ENCODE measurements at regions not wholly inside any gene's neighbourhood (a gene's known extent, or its start where the extent isn't known, plus 50 kb on each side); places are given as distances from the start of the nearest gene placed in this dataset.

DNA sequence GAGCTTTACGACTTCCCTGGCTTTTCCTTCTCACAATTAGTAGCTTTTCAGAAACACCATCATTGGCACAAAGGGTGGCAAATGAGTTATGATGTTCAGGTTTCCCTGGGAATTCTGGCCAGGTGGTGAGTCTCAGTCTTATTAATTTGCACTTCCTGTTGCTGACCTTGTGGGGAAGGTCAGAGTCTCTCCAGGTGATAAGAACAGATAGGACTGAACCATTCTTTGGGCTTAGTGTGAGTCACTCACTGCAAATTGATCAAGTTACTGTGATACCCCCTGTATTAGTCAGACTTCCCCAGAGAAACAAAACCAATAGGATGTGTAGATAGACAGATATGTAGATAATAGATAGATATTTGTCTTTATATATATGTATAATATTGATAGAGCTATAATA, 53.8 kb upstream of the RANBP3L start:
- Histone ChIP-seq H3K4me3 (no peak overlapping the region), H3K36me3 (no peaks in the 10 kb centered on the region), H3K27ac (no peak overlapping the region), H3K4me1 (replicated peaks) (no peaks in the 10 kb centered on the region), H3K9me3 (replicated peaks) (no peaks in the 10 kb centered on the region), H3K27me3 (replicated peaks) (peaks cover 4% of the 10 kb centered on the region; the same call in 1 of the 2 replicates)
- no peak for DNase-seq (ENCODE audit: low read depth in 1 of 2, low spot score in 2 of 2)

DNA sequence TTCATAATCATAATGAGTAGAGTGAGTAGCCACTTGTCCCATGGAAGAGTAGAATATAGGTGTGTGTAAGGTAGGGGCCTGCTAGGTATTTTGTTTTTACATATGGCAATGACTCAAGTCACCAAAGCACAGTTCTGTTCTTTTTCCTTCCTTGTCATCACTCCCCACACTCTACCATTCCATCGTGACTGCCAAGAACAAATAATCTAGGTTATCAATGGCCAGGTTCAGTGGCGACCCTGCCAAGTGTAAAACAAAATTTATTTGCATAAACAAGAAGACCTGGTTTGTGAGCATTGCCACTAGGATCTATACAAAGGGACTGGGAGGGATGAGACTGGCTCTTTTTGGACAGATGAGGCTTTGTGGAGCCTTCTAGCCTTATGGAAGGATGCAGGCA, 55.2 kb upstream of the RANBP3L start:
- H3K36me3 ChIP-seq, result no peaks in the 10 kb centered on the region
- no peaks in the 10 kb centered on the region for H3K4me1 ChIP-seq (replicated peaks)
- no peak overlapping the region for H3K27ac ChIP-seq
- no peaks in the 10 kb centered on the region for H3K9me3 ChIP-seq (replicated peaks)
- no peak overlapping the region for H3K4me3 ChIP-seq
- no peak for DNase-seq (ENCODE audit: low read depth in 1 of 2, low spot score in 2 of 2)
- H3K27me3 ChIP-seq (replicated peaks), result peaks cover 4% of the 10 kb centered on the region; the same call in 1 of the 2 replicates

DNA sequence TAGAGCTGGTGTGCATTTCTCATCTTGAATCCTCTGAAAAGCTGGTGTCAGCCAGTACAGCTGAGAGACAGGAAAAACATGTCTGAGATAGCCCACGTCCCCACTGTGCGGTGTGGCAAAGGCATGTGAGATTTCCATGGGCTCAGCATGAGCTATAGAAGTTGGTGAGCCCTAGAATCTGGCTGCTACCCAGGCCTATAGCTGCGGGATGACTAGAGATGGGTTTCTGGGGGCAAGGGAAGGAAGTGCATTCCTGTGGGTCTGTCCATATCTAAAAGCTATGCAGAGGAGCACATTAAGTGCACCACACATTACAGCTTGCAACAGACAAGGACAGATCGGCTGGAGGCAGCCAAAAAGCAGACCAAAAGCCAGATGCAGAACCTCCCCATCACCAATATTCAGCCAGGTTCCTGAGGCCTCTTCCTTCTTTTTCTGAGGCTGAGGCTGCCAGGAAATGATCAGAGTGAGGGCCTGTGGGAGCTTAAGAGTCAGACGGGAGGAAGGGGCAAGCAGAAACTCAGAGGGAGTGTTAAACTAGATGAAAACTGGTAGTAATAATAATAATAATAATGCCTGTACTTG, 55.8 kb upstream of the RANBP3L start:
- no peaks in the 10 kb centered on the region for H3K4me1 ChIP-seq (replicated peaks)
- no peak for DNase-seq (ENCODE audit: low read depth in 1 of 2, low spot score in 2 of 2)
- H3K9me3 ChIP-seq (replicated peaks), result no peaks in the 10 kb centered on the region
- no peak overlapping the region for H3K27ac ChIP-seq
- peaks cover 4% of the 10 kb centered on the region; the same call in 1 of the 2 replicates for H3K27me3 ChIP-seq (replicated peaks)
- H3K36me3 ChIP-seq, result no peaks in the 10 kb centered on the region
- no peak overlapping the region for H3K4me3 ChIP-seq

DNA sequence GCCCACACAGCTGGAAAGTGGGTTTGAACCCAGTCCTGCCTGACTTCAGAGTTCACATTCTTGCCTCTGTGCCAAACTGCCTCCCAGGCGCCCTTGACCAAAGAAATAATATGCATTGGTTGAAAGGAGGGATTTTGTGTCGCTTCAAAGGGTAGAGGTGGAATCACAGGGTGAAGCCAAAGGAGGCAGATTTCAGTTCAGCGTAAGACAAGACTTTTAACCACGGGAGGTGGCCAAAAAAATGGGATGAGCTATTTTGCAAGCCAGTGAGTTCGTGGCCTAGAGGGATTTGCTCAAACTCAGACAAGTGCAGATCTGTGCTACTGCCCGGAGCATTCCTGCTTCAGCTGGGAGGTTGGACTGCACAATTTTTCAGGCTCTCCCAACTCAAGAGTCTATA, 57.6 kb upstream of the RANBP3L start:
- Histone ChIP-seq H3K4me3 (no peak overlapping the region), H3K36me3 (no peaks in the 10 kb centered on the region), H3K27ac (no peak overlapping the region), H3K4me1 (replicated peaks) (no peaks in the 10 kb centered on the region), H3K9me3 (replicated peaks) (no peaks in the 10 kb centered on the region), H3K27me3 (replicated peaks) (0 out of 2 replicates have a peak, but pooled peaks cover 4% of the 10 kb centered on the region)
- DNase-seq (ENCODE audit: low read depth in 1 of 2, low spot score in 2 of 2), result no peak

DNA sequence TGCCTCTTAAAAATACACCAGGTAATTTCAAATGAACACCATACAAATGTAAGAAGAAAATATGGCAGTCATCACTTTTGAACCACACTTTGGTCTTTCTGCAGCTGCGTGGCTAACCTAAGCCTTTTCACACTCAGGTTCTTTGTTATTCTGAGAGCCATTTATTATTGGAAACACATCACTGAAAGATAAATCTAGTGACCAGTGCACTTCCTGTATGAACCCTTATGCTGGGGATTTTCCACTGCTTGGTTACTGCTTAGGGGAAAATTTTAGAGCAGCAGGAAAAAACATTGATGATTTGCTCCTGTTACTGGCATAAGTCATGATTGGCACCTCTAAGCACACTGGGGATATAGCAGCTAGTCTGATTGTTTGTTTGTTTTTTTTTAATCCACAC, 58.6 kb upstream of the RANBP3L start:
- no peak for DNase-seq (ENCODE audit: low read depth in 1 of 2, low spot score in 2 of 2)
- Histone ChIP-seq H3K9me3 (replicated peaks) (no peaks in the 10 kb centered on the region), H3K4me1 (replicated peaks) (no peaks in the 10 kb centered on the region), H3K36me3 (no peaks in the 10 kb centered on the region), H3K27ac (no peak overlapping the region), H3K4me3 (no peak overlapping the region), H3K27me3 (replicated peaks) (no peaks in the 10 kb centered on the region)

DNA sequence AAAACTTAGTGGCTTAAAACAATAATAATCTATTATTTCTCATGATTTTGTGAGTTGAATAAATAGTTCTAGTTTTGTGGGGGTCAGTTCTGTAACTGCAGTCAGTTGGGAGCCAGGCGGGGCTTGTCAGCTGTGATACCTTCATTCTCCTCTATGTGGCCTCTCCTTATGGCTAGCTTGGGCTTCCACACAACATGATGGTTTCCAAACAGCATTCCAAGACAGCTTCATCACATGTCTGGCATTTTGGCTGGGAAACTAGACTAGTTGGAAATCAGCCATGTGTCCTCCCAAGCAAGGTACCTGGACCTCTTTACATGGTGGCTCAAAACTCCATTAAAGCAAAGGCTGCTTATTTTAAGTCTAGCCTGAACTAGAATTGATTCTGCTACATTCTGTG, 61.4 kb upstream of the RANBP3L start:
- Histone ChIP-seq H3K27me3 (replicated peaks) (no peaks in the 10 kb centered on the region), H3K27ac (no peak overlapping the region), H3K36me3 (no peaks in the 10 kb centered on the region), H3K4me3 (no peak overlapping the region), H3K9me3 (replicated peaks) (no peaks in the 10 kb centered on the region), H3K4me1 (replicated peaks) (no peaks in the 10 kb centered on the region)
- DNase-seq (ENCODE audit: low read depth in 1 of 2, low spot score in 2 of 2), result no peak

DNA sequence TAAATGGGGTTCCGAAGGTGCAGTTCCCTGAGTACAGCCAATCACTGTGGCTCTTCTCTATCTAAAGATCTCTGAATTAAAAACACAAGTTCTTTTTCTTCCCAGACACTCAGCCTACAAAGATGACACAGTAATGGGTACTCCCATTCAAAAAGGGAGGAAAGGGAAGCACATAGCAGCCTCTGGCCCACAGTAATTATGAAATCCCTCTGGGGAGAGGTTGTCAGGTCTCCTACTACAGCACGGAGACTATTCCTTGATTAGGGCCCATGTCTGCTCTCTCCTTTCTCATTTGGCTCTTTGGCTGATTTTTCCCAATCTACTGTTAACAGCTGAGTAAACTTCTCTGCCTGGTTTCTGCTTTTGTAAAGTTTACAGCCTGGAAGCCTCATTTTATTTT, 62.0 kb upstream of the RANBP3L start:
- DNase-seq (ENCODE audit: low read depth in 1 of 2, low spot score in 2 of 2), result no peak
- Histone ChIP-seq H3K4me3 (no peak overlapping the region), H3K27me3 (replicated peaks) (no peaks in the 10 kb centered on the region), H3K27ac (no peak overlapping the region), H3K4me1 (replicated peaks) (no peaks in the 10 kb centered on the region), H3K36me3 (no peaks in the 10 kb centered on the region), H3K9me3 (replicated peaks) (no peaks in the 10 kb centered on the region)

DNA sequence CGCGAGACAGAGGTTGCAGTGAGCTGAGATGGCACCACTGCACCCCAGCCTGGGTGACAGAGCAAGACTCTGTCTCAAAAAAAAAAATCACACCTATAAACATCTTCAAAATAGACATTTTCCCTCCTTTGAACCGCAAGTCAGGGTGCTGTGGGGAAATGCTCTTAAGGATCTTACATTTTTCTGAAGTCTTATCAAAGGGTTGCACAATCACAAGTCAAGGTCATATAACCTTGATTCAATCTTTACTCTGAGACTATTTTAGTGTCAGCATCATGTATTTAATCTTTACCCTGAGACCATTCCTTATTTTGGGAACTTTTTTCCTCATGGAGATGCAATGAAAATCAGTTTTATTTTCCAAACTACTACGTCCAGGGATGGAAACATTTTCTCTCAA, 62.8 kb upstream of the RANBP3L start:
- Histone ChIP-seq H3K4me3 (no peak overlapping the region), H3K27ac (no peak overlapping the region), H3K36me3 (no peaks in the 10 kb centered on the region), H3K9me3 (replicated peaks) (no peaks in the 10 kb centered on the region), H3K4me1 (replicated peaks) (no peaks in the 10 kb centered on the region), H3K27me3 (replicated peaks) (no peaks in the 10 kb centered on the region)
- no peak for DNase-seq (ENCODE audit: low read depth in 1 of 2, low spot score in 2 of 2)

- H3K4me1 ChIP-seq (replicated peaks), result no peaks in the 10 kb centered on the region
- no peaks in the 10 kb centered on the region; the same call in 1 of the 2 replicates for H3K27me3 ChIP-seq (replicated peaks)
- no peak for DNase-seq (ENCODE audit: low read depth in 1 of 2, low spot score in 2 of 2)
- no peak overlapping the region for H3K4me3 ChIP-seq
- H3K9me3 ChIP-seq (replicated peaks), result no peaks in the 10 kb centered on the region; the same call in 1 of the 2 replicates
- no peak overlapping the region for H3K27ac ChIP-seq
- H3K36me3 ChIP-seq, result no peaks in the 10 kb centered on the region
Measured at GRCh38 chr5:36365896-36366295, 64.2 kb upstream of the RANBP3L start.

- H3K27ac ChIP-seq, result no peak overlapping the region
Measured at GRCh38 chr5:36366883-36367282, 65.2 kb upstream of the RANBP3L start.

DNA sequence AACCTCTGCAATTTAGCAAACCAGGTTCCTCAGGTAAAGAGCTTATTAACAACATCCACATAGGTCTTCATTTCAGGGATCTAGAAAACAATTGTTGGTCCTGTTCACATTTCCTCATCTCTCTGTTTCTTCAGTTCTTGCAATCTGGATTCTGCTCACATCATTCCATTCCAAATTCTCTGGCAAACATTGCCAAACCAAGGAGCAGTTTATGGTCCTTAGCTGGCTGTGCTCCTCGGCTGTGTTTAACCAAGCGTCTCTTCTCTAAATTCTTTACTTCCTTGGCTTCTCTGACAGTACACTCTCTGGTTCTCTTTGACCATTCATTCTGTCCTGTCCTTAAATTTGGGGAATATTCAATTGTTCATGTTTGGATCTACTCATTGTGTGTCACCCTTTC, 65.8 kb upstream of the RANBP3L start:
- peak in 1 of 2 experiments; percentile 3 for DNase-seq (ENCODE audit: low read depth in 1 of 2, low spot score in 2 of 2)
- Histone ChIP-seq H3K4me3 (no peak overlapping the region), H3K27me3 (replicated peaks) (no peaks in the 10 kb centered on the region; the same call in 1 of the 2 replicates), H3K27ac (no peak overlapping the region), H3K9me3 (replicated peaks) (no peaks in the 10 kb centered on the region; the same call in 1 of the 2 replicates), H3K4me1 (replicated peaks) (no peaks in the 10 kb centered on the region), H3K36me3 (no peaks in the 10 kb centered on the region)

More at GRCh38 chr5:36366883-36367282, 65.2 kb upstream of the RANBP3L start:
- no peaks in the 10 kb centered on the region for H3K36me3 ChIP-seq
- H3K4me3 ChIP-seq, result no peak overlapping the region
- DNase-seq (ENCODE audit: low read depth in 1 of 2, low spot score in 2 of 2), result no peak
- no peaks in the 10 kb centered on the region for H3K4me1 ChIP-seq (replicated peaks)
- H3K9me3 ChIP-seq (replicated peaks), result no peaks in the 10 kb centered on the region; the same call in 1 of the 2 replicates
- no peaks in the 10 kb centered on the region; the same call in 1 of the 2 replicates for H3K27me3 ChIP-seq (replicated peaks)

DNA sequence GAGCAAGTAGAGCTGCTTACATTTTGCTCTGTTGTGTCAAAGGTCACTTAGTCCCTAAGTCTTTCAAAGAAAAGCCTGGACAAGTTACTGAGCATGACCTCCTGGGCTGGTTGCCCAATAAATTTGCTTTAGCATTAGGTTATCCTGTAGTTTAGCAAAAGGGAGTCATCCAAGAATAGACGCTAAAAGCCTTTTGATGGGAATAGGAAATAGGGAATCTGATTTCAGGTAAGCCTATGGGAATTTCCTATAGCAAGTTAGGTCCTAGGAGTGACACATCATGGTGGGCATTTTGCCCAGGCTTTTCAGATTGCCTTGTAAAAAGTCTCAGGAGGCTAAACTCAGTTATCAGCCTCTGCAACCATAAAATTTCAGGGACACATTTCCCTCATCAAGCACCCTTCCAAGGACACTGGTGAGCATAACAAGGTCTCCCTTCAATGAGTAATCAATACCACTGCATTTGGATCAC, 67.6 kb upstream of the RANBP3L start:
- no peak for DNase-seq (ENCODE audit: low read depth in 1 of 2, low spot score in 2 of 2)
- Histone ChIP-seq H3K27me3 (replicated peaks) (no peaks in the 10 kb centered on the region; the same call in 1 of the 2 replicates), H3K27ac (no peak overlapping the region), H3K36me3 (no peaks in the 10 kb centered on the region), H3K4me1 (replicated peaks) (no peaks in the 10 kb centered on the region), H3K9me3 (replicated peaks) (no peaks in the 10 kb centered on the region; the same call in 1 of the 2 replicates), H3K4me3 (no peak overlapping the region)

GRCh38 chr5:36370073-36370472, 68.4 kb upstream of the RANBP3L start:
- Histone ChIP-seq H3K4me1 (replicated peaks) (no peaks in the 10 kb centered on the region), H3K4me3 (no peak overlapping the region), H3K36me3 (no peaks in the 10 kb centered on the region), H3K9me3 (replicated peaks) (no peaks in the 10 kb centered on the region; the same call in 1 of the 2 replicates), H3K27ac (no peak overlapping the region), H3K27me3 (replicated peaks) (no peaks in the 10 kb centered on the region; the same call in 1 of the 2 replicates)
- DNase-seq (ENCODE audit: low read depth in 1 of 2, low spot score in 2 of 2), result no peak

DNA sequence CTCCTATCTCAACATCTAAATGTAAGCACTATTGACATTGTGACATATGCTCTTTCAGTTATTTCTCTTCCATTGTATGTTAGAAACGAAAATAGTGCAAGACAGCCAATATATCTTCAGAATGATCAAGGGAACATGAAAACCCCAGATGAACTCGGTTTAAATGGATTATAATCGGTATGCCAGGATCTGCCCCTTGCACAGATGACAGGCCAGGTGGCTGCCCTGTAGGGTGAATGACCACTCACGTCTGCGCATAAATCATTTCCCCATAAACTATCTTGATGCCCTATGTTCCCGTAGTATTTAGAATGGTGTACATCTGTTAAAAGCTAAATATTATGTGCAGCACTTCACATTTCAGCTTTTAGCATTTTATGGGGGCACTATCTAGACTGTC, 69.7 kb upstream of the RANBP3L start:
- H3K27ac ChIP-seq, result no peak overlapping the region
- no peaks in the 10 kb centered on the region; the same call in 1 of the 2 replicates for H3K27me3 ChIP-seq (replicated peaks)
- no peaks in the 10 kb centered on the region for H3K36me3 ChIP-seq
- no peaks in the 10 kb centered on the region; the same call in 1 of the 2 replicates for H3K9me3 ChIP-seq (replicated peaks)
- no peak for DNase-seq (ENCODE audit: low read depth in 1 of 2, low spot score in 2 of 2)
- H3K4me3 ChIP-seq, result no peak overlapping the region
- no peaks in the 10 kb centered on the region for H3K4me1 ChIP-seq (replicated peaks)

Measured in SJSA1 (cell line).